ENCODE measurements at regions not wholly inside any gene's neighbourhood (a gene's known extent, or its start where the extent isn't known, plus 50 kb on each side); places are given as distances from the start of the nearest gene placed in this dataset.

DNA sequence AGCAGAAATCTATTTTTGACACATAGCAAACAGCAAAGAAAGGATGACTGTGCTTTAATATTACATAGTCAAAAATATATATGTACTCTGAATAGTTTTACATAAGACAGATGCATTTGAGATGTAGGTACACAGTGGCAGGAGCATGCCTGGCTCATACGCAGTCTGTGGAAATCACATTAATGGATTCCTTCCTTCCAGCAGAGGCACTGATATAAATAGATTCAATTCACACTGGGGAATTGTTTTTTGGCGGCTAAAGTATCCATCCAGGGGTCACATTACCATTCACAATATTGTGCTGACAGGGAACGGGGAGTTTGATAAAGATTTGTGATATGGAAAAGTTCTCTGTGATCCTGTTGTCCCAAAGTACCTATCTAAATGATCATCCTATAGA, 72.5 kb upstream of the AGR3 start:
- no peaks in the 10 kb centered on the region for H3K36me3 ChIP-seq (ENCODE audit: insufficient read depth, low read length)
- H3K9me2 ChIP-seq (ENCODE audit: insufficient read depth, low read length): no peaks in the 10 kb centered on the region
- H3K9me3 ChIP-seq (ENCODE audit: low read length): no peaks in the 10 kb centered on the region
- no peak overlapping the region for H3K9ac ChIP-seq (ENCODE audit: low read length)
- H3K79me2 ChIP-seq (replicated peaks; ENCODE audit: insufficient read depth, low read length): no peaks in the 10 kb centered on the region
- no peak overlapping the region for H2AFZ ChIP-seq (ENCODE audit: low read depth, low read length)
- TF ChIP-seq TAF1 (IDR thresholded peaks at IDR 0.05; ENCODE audit: low read depth) (no peak), RAD21 (conservative IDR thresholded peaks at IDR 0.05) (no peak), EP300 (conservative IDR thresholded peaks at IDR 0.05; ENCODE audit: poor library complexity, severe bottlenecking) (no peak), SMC3 (conservative IDR thresholded peaks at IDR 0.05; ENCODE audit: poor library complexity) (no peak), POLR2AphosphoS5 (IDR thresholded peaks at IDR 0.05) (no peak), MXI1 (conservative IDR thresholded peaks at IDR 0.05; ENCODE audit: poor library complexity, severe bottlenecking) (no peak), EZH2 (IDR thresholded peaks at IDR 0.05; ENCODE audit: borderline replicate concordance, insufficient read depth, low read length, poor library complexity, severe bottlenecking) (no peak)
- TF ChIP-seq, protein P1, sequence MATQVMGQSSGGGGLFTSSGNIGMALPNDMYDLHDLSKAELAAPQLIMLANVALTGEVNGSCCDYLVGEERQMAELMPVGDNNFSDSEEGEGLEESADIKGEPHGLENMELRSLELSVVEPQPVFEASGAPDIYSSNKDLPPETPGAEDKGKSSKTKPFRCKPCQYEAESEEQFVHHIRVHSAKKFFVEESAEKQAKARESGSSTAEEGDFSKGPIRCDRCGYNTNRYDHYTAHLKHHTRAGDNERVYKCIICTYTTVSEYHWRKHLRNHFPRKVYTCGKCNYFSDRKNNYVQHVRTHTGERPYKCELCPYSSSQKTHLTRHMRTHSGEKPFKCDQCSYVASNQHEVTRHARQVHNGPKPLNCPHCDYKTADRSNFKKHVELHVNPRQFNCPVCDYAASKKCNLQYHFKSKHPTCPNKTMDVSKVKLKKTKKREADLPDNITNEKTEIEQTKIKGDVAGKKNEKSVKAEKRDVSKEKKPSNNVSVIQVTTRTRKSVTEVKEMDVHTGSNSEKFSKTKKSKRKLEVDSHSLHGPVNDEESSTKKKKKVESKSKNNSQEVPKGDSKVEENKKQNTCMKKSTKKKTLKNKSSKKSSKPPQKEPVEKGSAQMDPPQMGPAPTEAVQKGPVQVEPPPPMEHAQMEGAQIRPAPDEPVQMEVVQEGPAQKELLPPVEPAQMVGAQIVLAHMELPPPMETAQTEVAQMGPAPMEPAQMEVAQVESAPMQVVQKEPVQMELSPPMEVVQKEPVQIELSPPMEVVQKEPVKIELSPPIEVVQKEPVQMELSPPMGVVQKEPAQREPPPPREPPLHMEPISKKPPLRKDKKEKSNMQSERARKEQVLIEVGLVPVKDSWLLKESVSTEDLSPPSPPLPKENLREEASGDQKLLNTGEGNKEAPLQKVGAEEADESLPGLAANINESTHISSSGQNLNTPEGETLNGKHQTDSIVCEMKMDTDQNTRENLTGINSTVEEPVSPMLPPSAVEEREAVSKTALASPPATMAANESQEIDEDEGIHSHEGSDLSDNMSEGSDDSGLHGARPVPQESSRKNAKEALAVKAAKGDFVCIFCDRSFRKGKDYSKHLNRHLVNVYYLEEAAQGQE (IDR thresholded peaks at IDR 0.05; ENCODE audit: borderline replicate concordance): no peak
- TF ChIP-seq, protein P2, sequence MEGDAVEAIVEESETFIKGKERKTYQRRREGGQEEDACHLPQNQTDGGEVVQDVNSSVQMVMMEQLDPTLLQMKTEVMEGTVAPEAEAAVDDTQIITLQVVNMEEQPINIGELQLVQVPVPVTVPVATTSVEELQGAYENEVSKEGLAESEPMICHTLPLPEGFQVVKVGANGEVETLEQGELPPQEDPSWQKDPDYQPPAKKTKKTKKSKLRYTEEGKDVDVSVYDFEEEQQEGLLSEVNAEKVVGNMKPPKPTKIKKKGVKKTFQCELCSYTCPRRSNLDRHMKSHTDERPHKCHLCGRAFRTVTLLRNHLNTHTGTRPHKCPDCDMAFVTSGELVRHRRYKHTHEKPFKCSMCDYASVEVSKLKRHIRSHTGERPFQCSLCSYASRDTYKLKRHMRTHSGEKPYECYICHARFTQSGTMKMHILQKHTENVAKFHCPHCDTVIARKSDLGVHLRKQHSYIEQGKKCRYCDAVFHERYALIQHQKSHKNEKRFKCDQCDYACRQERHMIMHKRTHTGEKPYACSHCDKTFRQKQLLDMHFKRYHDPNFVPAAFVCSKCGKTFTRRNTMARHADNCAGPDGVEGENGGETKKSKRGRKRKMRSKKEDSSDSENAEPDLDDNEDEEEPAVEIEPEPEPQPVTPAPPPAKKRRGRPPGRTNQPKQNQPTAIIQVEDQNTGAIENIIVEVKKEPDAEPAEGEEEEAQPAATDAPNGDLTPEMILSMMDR (IDR thresholded peaks at IDR 0.05; ENCODE audit: poor library complexity, severe bottlenecking): no peak
- H3K4me3 ChIP-seq (ENCODE audit: low read length): peak overlapping the region; percentile 19
- H3K27ac ChIP-seq (ENCODE audit: low read length): peak overlapping the region; percentile 25
- no peaks in the 10 kb centered on the region for H3K27me3 ChIP-seq (ENCODE audit: insufficient read depth, low read depth, low read length)
- H3K4me2 ChIP-seq (ENCODE audit: low read length): peak overlapping the region; percentile 5
- H4K20me1 ChIP-seq (ENCODE audit: insufficient read depth): no peaks in the 10 kb centered on the region
- no peaks in the 10 kb centered on the region for H3F3A ChIP-seq (ENCODE audit: insufficient read depth, low read length, poor library complexity, severe bottlenecking)

DNA sequence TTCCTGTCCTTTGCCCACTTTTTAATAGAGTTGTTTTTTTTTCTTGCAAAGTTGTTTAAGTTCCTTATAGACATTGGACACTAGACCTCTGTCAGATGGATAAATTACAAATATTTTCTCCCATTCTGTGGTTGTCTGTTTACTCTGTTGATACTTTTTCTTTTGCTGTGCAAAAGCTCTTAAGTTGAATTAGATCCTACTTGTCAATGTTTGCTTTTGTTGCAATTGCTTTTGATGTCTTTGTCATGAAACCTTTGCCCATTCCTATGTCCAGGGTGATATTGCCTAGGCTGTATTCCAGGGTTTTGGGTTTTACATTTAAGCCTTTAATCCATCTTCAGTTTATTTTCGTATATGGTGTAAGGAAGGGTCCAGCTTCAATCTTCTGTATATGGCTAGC, 76.9 kb upstream of the AGR3 start:
- Histone ChIP-seq H3F3A (ENCODE audit: insufficient read depth, low read length, poor library complexity, severe bottlenecking) (no peaks in the 10 kb centered on the region), H3K27ac (ENCODE audit: low read length) (no peak overlapping the region), H3K9me3 (ENCODE audit: low read length) (no peaks in the 10 kb centered on the region), H4K20me1 (ENCODE audit: insufficient read depth) (no peaks in the 10 kb centered on the region), H3K4me2 (ENCODE audit: low read length) (no peak overlapping the region), H3K9me2 (ENCODE audit: insufficient read depth, low read length) (no peaks in the 10 kb centered on the region), H3K9ac (ENCODE audit: low read length) (no peak overlapping the region), H3K79me2 (replicated peaks; ENCODE audit: insufficient read depth, low read length) (no peaks in the 10 kb centered on the region), H3K27me3 (ENCODE audit: insufficient read depth, low read depth, low read length) (no peaks in the 10 kb centered on the region), H2AFZ (ENCODE audit: low read depth, low read length) (no peak overlapping the region), H3K4me3 (ENCODE audit: low read length) (no peak overlapping the region), H3K36me3 (ENCODE audit: insufficient read depth, low read length) (no peaks in the 10 kb centered on the region)
- TF ChIP-seq RAD21 (conservative IDR thresholded peaks at IDR 0.05): no peak
- no peak for TF ChIP-seq TAF1 (IDR thresholded peaks at IDR 0.05; ENCODE audit: low read depth)

Measured in neural cell (in vitro differentiated cells).